GM23248 (cell line): ENCODE measurements at regions not wholly inside any gene's neighbourhood (a gene's known extent, or its start where the extent isn't known, plus 50 kb on each side); places are given as distances from the start of the nearest gene placed in this dataset.

Experiments
- DNase-seq: peaks from one replicate; pipeline ENCODE4 v3.0.0-alpha.2; 2015
- H2AFZ ChIP-seq: fragments of 200-600 bp; sonication (generic); 2 replicates; pipeline ENCODE4 v1.6.1; 2016; ENCODE audit warnings: antibody characterized with exemption
- H3F3A ChIP-seq: fragments of 200-600 bp; sonication (generic); 2 replicates; pipeline ENCODE4 v1.6.1; 2016; ENCODE audit warnings: mild to moderate bottlenecking, antibody characterized with exemption, mixed run types; ENCODE audit not compliant: insufficient read depth
- H3K27ac ChIP-seq: fragments of 200-600 bp; sonication (generic); 2 replicates; pipeline ENCODE4 v1.5.1; 2016; ENCODE audit warnings: mild to moderate bottlenecking
- H3K27me3 ChIP-seq: fragments of 200-600 bp; sonication (generic); replicated peaks from 2 replicates; pipeline ENCODE4 v1.6.1; 2016; ENCODE audit warnings: mild to moderate bottlenecking; ENCODE audit not compliant: insufficient read depth
- H3K36me3 ChIP-seq: fragments of 200-600 bp; sonication (generic); 2 replicates; pipeline ENCODE4 v1.6.1; 2016; ENCODE audit warnings: low read depth, mild to moderate bottlenecking
- H3K4me1 ChIP-seq: fragments of 200-600 bp; sonication (generic); 2 replicates; pipeline ENCODE4 v1.6.1; 2016; ENCODE audit warnings: mild to moderate bottlenecking; ENCODE audit not compliant: insufficient read depth
- H3K4me2 ChIP-seq: fragments of 200-600 bp; sonication (generic); one replicate; pipeline ENCODE4 v1.6.1; 2016; ENCODE audit warnings: mild to moderate bottlenecking; ENCODE audit not compliant: unreplicated experiment
- H3K4me3 ChIP-seq: fragments of 200-600 bp; sonication (generic); 2 replicates; pipeline ENCODE4 v1.5.1; 2016; ENCODE audit warnings: mild to moderate bottlenecking
- H3K79me2 ChIP-seq: fragments of 200-600 bp; sonication (generic); 2 replicates; pipeline ENCODE4 v1.6.1; 2016; ENCODE audit warnings: mild to moderate bottlenecking; ENCODE audit not compliant: insufficient read depth
- H3K9ac ChIP-seq: fragments of 200-600 bp; sonication (generic); 2 replicates; pipeline ENCODE4 v1.6.1; 2016; ENCODE audit warnings: mild to moderate bottlenecking
- H3K9me2 ChIP-seq: fragments of 200-600 bp; sonication (generic); 2 replicates; pipeline ENCODE4 v1.6.1; 2016; ENCODE audit warnings: mixed run types, mild to moderate bottlenecking, moderate library complexity; ENCODE audit not compliant: insufficient read depth
- H3K9me3 ChIP-seq: fragments of 200-600 bp; sonication (generic); one replicate; pipeline ENCODE4 v1.6.1; 2017; ENCODE audit warnings: low read depth
- H4K20me1 ChIP-seq: fragments of 200-600 bp; sonication (generic); 2 replicates; pipeline ENCODE4 v1.6.0; 2016; ENCODE audit not compliant: insufficient read depth
- EZH2 ChIP-seq: fragments of 200-600 bp; sonication (generic); IDR thresholded peaks from 2 replicates; pipeline ENCODE4 v1.6.1; 2018; ENCODE audit warnings: antibody characterized with exemption, mild to moderate bottlenecking; ENCODE audit not compliant: insufficient read depth, poor library complexity, severe bottlenecking
- EZH2phosphoT487 ChIP-seq: fragments of 200-600 bp; sonication (generic); IDR thresholded peaks from 2 replicates; pipeline ENCODE4 v1.6.1; 2018; ENCODE audit warnings: antibody characterized with exemption, moderate library complexity, mild to moderate bottlenecking, low read depth; ENCODE audit not compliant: insufficient read depth
- WGBS, 2 experiments: methylation state at CpG; one replicate each; pipeline ENCODE4 v1.1.6; 2015 to 2017; ENCODE audit warnings: low lambda C conversion rate in 2 of 2, low coverage in 1 of 2; ENCODE audit errors: missing lambda C conversion rate in 2 of 2; 5-methylcytosine and 5-hydroxymethylcytosine counted together
- in situ Hi-C: fragments of 300-500 bp; cut with MboI; formaldehyde crosslinking; loops from 2 replicates; pipeline ENCODE4 v1.15.0; 2020

DNA sequence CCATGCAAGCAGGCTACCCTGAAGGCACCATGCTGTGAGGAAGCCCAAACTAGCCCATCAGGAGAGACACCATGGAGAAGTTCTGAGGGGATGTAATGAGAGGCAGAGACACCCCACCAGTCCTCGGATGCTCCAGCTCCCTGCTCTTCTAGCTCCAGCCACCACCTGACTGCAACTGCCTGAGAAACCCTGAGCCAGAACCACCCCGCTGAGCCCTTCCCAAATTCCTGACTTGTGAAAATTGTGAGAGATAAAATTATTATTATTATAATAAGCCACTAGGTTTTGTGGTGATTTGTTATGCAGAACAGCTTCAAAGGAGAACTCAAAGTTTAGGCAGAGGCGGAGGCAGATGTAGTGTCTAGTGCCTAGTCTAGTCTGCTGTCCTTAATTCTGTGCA is 67.1 kb upstream of the HK2 start:
- 60 to 64% methylated on average over 3 of the region's 3 CpGs for WGBS, 2 experiments
- Histone ChIP-seq H3K9me2 (no peaks in the 10 kb centered on the region), H3K4me3 (no peak overlapping the region), H3K27ac (no peak overlapping the region), H3K27me3 (no peaks in the 10 kb centered on the region), H3F3A (no peaks in the 10 kb centered on the region), H3K9me3 (no peaks in the 10 kb centered on the region), H3K79me2 (no peaks in the 10 kb centered on the region), H3K36me3 (no peaks in the 10 kb centered on the region), H3K4me1 (peaks cover 16% of the 10 kb centered on the region), H4K20me1 (no peaks in the 10 kb centered on the region), H3K9ac (no peak overlapping the region), H2AFZ (no peak overlapping the region), H3K4me2 (no peak overlapping the region)
- in situ Hi-C loops, result no loop called here
- TF ChIP-seq EZH2phosphoT487 (no peak), EZH2 (no peak)
- no peak for DNase-seq

DNA sequence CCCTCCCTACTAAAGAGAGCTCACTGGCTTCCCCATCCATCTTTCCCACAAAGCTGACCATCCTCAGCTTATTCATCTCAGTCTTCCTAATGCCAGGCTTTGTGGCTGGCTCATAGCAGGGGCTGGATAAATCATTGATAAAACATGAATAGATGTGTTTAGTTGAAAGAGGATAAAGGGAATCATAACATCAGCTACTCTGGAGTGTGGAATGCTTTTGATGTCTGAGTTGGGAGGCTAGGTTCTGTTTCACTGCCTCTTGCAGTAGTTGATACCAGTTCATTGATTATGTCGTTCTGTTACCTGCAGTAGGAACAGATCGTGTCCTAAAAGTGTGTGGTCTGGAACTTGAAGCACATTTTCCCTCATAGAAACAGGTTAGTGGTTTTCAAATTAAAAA is 66.3 kb upstream of the HK2 start:
- H3K79me2 ChIP-seq, result no peaks in the 10 kb centered on the region
- peak overlapping the region; percentile 5 for H3K4me2 ChIP-seq
- H3K36me3 ChIP-seq, result no peaks in the 10 kb centered on the region
- H3K27ac ChIP-seq, result peak overlapping the region; percentile 20; the same call in 1 of the 2 replicates
- peak overlapping the region; percentile 40 for H2AFZ ChIP-seq
- TF ChIP-seq EZH2 (no peak), EZH2phosphoT487 (no peak)
- H3K9me3 ChIP-seq, result no peaks in the 10 kb centered on the region
- WGBS, 2 experiments, result 29 to 34% methylated on average over 2 of the region's 2 CpGs
- no peaks in the 10 kb centered on the region for H3F3A ChIP-seq
- in situ Hi-C loops, result no loop called here
- H3K27me3 ChIP-seq, result no peaks in the 10 kb centered on the region
- H3K4me1 ChIP-seq, result peaks cover 22% of the 10 kb centered on the region
- no peak overlapping the region for H3K9ac ChIP-seq
- H3K9me2 ChIP-seq, result no peaks in the 10 kb centered on the region
- H4K20me1 ChIP-seq, result no peaks in the 10 kb centered on the region
- no peak for DNase-seq
- H3K4me3 ChIP-seq, result no peak overlapping the region

DNA sequence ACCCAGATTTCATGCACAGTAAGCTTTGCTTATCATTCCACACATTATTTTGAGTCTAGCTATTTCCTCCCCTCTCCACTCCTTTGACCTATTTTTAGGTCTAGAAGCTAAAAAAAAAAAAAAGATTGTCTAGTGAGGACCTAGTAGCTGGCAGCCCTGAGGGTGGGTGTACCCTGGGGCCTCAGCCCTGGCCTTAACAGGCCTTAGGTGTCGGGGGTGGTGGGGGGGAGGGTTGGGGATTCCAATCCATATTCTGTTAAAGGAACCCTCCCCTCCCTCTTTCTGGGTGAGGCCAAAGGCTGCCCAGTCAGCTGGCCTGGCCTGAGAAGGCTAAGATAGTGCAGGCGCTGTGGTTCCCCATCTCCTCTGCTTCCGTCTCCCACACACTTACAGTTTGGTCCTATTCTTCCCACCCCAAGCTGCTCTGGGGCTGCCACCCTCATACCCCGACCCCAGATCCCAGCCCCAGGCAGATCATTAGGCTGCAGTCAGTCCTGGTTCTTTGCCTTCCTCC is 65.5 kb upstream of the HK2 start:
- Histone ChIP-seq H3K79me2 (no peaks in the 10 kb centered on the region), H3K4me2 (peak overlapping the region; percentile 5), H3K27me3 (no peaks in the 10 kb centered on the region), H3K4me1 (peaks cover 22% of the 10 kb centered on the region), H3K9me3 (no peaks in the 10 kb centered on the region), H3K9ac (no peak overlapping the region), H3F3A (no peaks in the 10 kb centered on the region), H3K4me3 (no peak overlapping the region), H3K36me3 (no peaks in the 10 kb centered on the region), H3K27ac (0 out of 2 replicates have a peak overlapping the region, but pooled peaks have one; percentile 20), H3K9me2 (no peaks in the 10 kb centered on the region), H2AFZ (peak overlapping the region; percentile 51; the same call in 1 of the 2 replicates), H4K20me1 (no peaks in the 10 kb centered on the region)
- DNase-seq, result peak; percentile 60
- no peak for TF ChIP-seq EZH2phosphoT487
- no peak for TF ChIP-seq EZH2
- in situ Hi-C loops, result no loop called here
- WGBS, 2 experiments, result 16 to 63% methylated on average over 2 to 4 of the region's 4 CpGs

DNA sequence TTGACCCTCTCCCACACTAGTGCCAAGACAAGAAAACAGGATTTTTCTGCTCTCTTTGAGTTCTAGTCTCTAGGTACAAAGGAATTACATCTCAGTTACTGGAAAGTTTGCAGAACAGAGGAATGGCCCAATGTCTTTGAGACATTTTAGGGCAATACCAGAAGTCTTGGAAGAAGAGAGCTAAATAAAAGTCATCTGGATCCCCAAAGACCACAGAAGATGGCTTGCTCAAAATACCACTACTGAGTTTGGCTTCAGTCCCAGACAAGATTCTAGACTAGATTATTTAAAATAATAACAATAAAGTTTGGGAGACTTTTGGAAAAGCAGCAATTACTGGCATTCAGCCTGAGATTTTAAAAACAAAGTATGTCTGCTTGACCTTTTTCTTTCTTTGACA is 61.9 kb upstream of the HK2 start:
- Histone ChIP-seq H3K79me2 (no peaks in the 10 kb centered on the region), H3K27me3 (no peaks in the 10 kb centered on the region), H3K27ac (no peak overlapping the region), H3K36me3 (no peaks in the 10 kb centered on the region), H4K20me1 (no peaks in the 10 kb centered on the region), H2AFZ (no peak overlapping the region), H3K4me1 (peaks cover 22% of the 10 kb centered on the region), H3K4me3 (no peak overlapping the region), H3K9ac (no peak overlapping the region), H3K9me2 (no peaks in the 10 kb centered on the region), H3K9me3 (no peaks in the 10 kb centered on the region), H3K4me2 (no peak overlapping the region), H3F3A (no peaks in the 10 kb centered on the region)
- in situ Hi-C loops, result no loop called here
- DNase-seq, result no peak
- TF ChIP-seq EZH2, result no peak
- no peak for TF ChIP-seq EZH2phosphoT487

DNA sequence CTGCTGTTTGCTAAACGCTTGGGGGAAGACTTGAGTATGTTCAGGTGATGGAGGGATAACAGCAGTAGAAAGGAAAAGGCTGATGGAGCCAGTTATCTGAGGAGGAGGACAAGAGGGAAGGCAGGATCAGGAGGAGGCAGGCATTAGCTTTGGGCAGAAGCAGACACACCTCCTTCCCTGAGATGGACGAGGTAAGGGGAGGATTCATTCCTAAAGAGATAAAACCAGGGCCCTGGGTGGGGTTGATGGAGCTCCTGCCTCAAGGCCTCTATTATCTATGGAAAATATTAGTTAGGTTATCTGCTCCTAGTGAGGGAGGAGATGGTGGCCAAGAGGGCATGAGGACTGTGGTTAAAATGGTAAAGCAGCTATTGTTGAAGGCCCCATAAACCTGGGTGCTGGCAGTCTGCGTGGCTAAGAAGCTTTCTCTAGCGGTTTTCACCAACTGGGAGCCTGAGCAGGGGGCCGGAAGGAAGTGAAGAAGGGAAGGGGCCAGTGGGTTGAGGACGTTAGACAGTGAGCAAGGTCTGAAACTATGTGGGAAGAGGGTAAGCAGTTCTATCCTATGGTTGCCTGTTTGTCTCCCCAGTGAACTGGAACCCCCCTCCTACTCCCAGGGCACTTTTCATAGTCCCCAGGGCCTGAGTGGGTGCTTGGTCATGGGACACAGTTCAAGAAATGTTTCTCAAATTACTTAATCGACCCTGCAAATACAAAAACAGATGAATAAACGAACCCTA is 56.6 kb upstream of the HK2 start:
- no peak for DNase-seq
- H3K4me2 ChIP-seq, result no peak overlapping the region
- no peak overlapping the region for H2AFZ ChIP-seq
- in situ Hi-C loops, result no loop called here
- H4K20me1 ChIP-seq, result no peaks in the 10 kb centered on the region
- H3K4me1 ChIP-seq, result peaks cover under 1% of the 10 kb centered on the region; the same call in 1 of the 2 replicates
- H3K27ac ChIP-seq, result no peak overlapping the region
- no peaks in the 10 kb centered on the region for H3K9me3 ChIP-seq
- H3K4me3 ChIP-seq, result no peak overlapping the region
- 75 to 79% methylated on average over 8 of the region's 8 CpGs for WGBS, 2 experiments
- TF ChIP-seq EZH2phosphoT487 (no peak), EZH2 (no peak)
- no peaks in the 10 kb centered on the region for H3F3A ChIP-seq
- H3K36me3 ChIP-seq, result no peaks in the 10 kb centered on the region
- H3K9me2 ChIP-seq, result no peaks in the 10 kb centered on the region
- no peaks in the 10 kb centered on the region for H3K27me3 ChIP-seq
- no peak overlapping the region for H3K9ac ChIP-seq
- no peaks in the 10 kb centered on the region for H3K79me2 ChIP-seq
